ENCODE measurements at regions not wholly inside any gene's neighbourhood (a gene's known extent, or its start where the extent isn't known, plus 50 kb on each side); places are given as distances from the start of the nearest gene placed in this dataset.

- TF ChIP-seq, protein P1, sequence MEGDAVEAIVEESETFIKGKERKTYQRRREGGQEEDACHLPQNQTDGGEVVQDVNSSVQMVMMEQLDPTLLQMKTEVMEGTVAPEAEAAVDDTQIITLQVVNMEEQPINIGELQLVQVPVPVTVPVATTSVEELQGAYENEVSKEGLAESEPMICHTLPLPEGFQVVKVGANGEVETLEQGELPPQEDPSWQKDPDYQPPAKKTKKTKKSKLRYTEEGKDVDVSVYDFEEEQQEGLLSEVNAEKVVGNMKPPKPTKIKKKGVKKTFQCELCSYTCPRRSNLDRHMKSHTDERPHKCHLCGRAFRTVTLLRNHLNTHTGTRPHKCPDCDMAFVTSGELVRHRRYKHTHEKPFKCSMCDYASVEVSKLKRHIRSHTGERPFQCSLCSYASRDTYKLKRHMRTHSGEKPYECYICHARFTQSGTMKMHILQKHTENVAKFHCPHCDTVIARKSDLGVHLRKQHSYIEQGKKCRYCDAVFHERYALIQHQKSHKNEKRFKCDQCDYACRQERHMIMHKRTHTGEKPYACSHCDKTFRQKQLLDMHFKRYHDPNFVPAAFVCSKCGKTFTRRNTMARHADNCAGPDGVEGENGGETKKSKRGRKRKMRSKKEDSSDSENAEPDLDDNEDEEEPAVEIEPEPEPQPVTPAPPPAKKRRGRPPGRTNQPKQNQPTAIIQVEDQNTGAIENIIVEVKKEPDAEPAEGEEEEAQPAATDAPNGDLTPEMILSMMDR (IDR thresholded peaks at IDR 0.05; ENCODE audit: low read depth, low read length, missing input control), result no peak
- TF ChIP-seq TAF1 (conservative IDR thresholded peaks at IDR 0.05), result no peak
- no peak for TF ChIP-seq RAD21 (IDR thresholded peaks at IDR 0.05)
- no peak for TF ChIP-seq YY1 (IDR thresholded peaks at IDR 0.05)
- no peak for TF ChIP-seq EGR1 (IDR thresholded peaks at IDR 0.05; ENCODE audit: low read depth in 2 of 2)
Observed at GRCh38 chr10:8325024-8325980, 270.8 kb downstream of the GATA3 start.
